ENCODE measurements at regions not wholly inside any gene's neighbourhood (a gene's known extent, or its start where the extent isn't known, plus 50 kb on each side); places are given as distances from the start of the nearest gene placed in this dataset.

DNA sequence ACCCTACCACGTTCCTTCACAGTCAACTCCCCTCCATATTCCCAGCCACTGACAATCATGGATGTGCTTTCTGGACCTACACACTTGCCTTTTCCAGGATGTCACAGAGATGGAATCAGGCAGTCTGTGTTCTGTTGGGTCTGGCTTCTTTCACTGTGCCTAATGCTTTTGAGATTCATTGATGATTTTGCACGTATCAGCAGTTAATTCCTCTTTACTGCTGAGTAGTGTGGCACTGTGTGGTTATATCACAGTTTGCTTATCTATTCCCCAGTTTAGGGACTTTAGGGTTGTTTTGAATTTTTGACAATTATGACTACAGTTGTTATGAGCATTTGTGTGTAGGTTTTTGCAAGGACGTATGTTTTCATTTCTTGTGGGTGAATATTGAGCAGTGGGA lies 191.7 kb downstream of the ACKR3 start:
- TF ChIP-seq, protein P1, sequence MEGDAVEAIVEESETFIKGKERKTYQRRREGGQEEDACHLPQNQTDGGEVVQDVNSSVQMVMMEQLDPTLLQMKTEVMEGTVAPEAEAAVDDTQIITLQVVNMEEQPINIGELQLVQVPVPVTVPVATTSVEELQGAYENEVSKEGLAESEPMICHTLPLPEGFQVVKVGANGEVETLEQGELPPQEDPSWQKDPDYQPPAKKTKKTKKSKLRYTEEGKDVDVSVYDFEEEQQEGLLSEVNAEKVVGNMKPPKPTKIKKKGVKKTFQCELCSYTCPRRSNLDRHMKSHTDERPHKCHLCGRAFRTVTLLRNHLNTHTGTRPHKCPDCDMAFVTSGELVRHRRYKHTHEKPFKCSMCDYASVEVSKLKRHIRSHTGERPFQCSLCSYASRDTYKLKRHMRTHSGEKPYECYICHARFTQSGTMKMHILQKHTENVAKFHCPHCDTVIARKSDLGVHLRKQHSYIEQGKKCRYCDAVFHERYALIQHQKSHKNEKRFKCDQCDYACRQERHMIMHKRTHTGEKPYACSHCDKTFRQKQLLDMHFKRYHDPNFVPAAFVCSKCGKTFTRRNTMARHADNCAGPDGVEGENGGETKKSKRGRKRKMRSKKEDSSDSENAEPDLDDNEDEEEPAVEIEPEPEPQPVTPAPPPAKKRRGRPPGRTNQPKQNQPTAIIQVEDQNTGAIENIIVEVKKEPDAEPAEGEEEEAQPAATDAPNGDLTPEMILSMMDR (IDR thresholded peaks at IDR 0.05; ENCODE audit: poor library complexity), result no peak
- no peak for TF ChIP-seq EZH2phosphoT487 (IDR thresholded peaks at IDR 0.05; ENCODE audit: low read depth, severe bottlenecking, unreplicated experiment)
- no peak for TF ChIP-seq EZH2 (IDR thresholded peaks at IDR 0.05; ENCODE audit: borderline replicate concordance)
- no peak overlapping the region for H3K27ac ChIP-seq
- no peaks in the 10 kb centered on the region for H3K9me2 ChIP-seq (replicated peaks; ENCODE audit: insufficient read depth)
- no peaks in the 10 kb centered on the region for H3K27me3 ChIP-seq
- no peaks in the 10 kb centered on the region for H4K20me1 ChIP-seq (ENCODE audit: insufficient read depth, poor library complexity, severe bottlenecking)
- H3K4me1 ChIP-seq (ENCODE audit: insufficient read depth), result peaks cover 21% of the 10 kb centered on the region
- H3K4me2 ChIP-seq, result no peak overlapping the region
- H3K9me3 ChIP-seq (ENCODE audit: low read depth), result no peaks in the 10 kb centered on the region
- H2AFZ ChIP-seq, result no peak overlapping the region
- H3K36me3 ChIP-seq (replicated peaks; ENCODE audit: insufficient read depth, low read depth), result no peaks in the 10 kb centered on the region
- 91% methylated on average over 3 of the region's 3 CpGs for WGBS (ENCODE audit: low lambda C conversion rate, missing lambda C conversion rate)
- H3K4me3 ChIP-seq, result no peak overlapping the region
- no peak for DNase-seq (ENCODE audit: low spot score)
- no peaks in the 10 kb centered on the region for H3K79me2 ChIP-seq

DNA sequence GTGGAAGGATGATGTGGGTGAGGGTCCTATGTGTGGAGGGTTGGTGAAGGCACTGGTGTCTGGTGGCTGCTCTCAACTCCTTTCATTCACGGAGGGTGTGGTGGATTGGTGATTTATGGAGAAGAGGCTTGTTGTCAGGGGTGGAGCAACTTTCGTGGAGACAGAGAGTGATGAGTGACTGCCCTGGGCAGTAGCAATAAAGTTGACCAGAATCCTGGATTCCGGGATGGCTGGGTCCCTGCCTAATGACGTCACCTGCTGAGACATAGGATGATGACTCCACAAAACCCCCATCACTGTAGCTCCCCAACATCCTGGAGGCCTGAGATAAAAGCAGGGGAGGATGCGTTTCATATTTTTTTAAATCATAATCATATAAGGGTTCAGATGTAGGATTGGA lies 193.0 kb downstream of the ACKR3 start:
- H2AFZ ChIP-seq, result no peak overlapping the region
- TF ChIP-seq EZH2phosphoT487 (IDR thresholded peaks at IDR 0.05; ENCODE audit: low read depth, severe bottlenecking, unreplicated experiment), result no peak
- TF ChIP-seq, protein P1 (IDR thresholded peaks at IDR 0.05; ENCODE audit: poor library complexity), result no peak
- no peak for TF ChIP-seq EZH2 (IDR thresholded peaks at IDR 0.05; ENCODE audit: borderline replicate concordance)
- H3K27me3 ChIP-seq, result no peaks in the 10 kb centered on the region
- H3K4me2 ChIP-seq, result no peak overlapping the region
- no peaks in the 10 kb centered on the region for H3K9me2 ChIP-seq (replicated peaks; ENCODE audit: insufficient read depth)
- peaks cover 5% of the 10 kb centered on the region for H3K9me3 ChIP-seq (ENCODE audit: low read depth)
- H3K4me3 ChIP-seq, result no peak overlapping the region
- H4K20me1 ChIP-seq (ENCODE audit: insufficient read depth, poor library complexity, severe bottlenecking), result no peaks in the 10 kb centered on the region
- H3K36me3 ChIP-seq (replicated peaks; ENCODE audit: insufficient read depth, low read depth), result no peaks in the 10 kb centered on the region
- DNase-seq (ENCODE audit: low spot score), result no peak
- 85% methylated on average over 5 of the region's 5 CpGs for WGBS (ENCODE audit: low lambda C conversion rate, missing lambda C conversion rate)
- H3K27ac ChIP-seq, result no peak overlapping the region
- no peaks in the 10 kb centered on the region for H3K79me2 ChIP-seq
- peaks cover 19% of the 10 kb centered on the region for H3K4me1 ChIP-seq (ENCODE audit: insufficient read depth)

DNA sequence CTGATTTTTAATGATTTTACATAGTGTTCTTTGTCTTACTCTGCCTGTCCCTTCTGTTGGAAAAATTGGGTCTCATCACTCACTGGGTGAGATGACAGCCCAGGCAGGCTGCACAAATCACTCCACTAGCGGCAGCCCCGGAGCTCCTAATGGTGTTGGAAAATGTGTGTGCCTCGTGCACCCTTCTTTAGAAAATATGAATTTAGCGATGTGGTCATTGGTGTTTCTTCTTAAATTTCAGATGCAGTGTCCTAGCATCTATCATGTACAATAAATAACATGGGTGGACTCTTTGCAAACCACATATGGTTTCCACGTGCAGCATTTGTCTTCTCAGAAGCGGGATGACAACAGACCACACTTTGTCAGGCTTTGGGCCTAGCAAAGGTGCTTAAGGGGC lies 194.2 kb downstream of the ACKR3 start:
- TF ChIP-seq EZH2phosphoT487 (IDR thresholded peaks at IDR 0.05; ENCODE audit: low read depth, severe bottlenecking, unreplicated experiment) (no peak), EZH2 (IDR thresholded peaks at IDR 0.05; ENCODE audit: borderline replicate concordance) (no peak)
- TF ChIP-seq, protein P1 (IDR thresholded peaks at IDR 0.05; ENCODE audit: poor library complexity), result no peak
- 76% methylated on average over 6 of the region's 6 CpGs for whole genome bisulfite sequencing (ENCODE audit: low lambda C conversion rate, missing lambda C conversion rate)

DNA sequence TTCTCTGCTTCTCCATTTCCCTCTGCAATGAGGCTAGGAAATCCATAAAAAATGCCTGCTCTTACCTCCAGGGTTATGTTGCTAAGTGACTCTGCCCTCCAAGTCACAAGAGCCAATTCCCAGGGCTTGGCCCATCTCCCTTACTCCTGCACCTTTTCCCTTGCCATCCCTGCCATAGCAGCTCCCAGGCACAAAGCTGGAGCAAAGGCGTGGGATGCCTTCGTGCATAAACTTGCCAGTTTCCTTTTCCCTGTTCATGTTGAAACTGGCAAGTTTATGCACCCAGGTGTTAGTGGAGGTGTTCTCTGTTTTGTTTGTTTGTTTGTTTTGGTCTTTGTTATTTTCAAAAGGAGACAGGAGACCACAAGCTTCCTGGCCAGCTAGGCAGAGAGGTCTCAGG lies 195.1 kb downstream of the ACKR3 start:
- H3K79me2 ChIP-seq, result no peaks in the 10 kb centered on the region
- H3K4me2 ChIP-seq, result no peak overlapping the region
- H3K36me3 ChIP-seq (replicated peaks; ENCODE audit: insufficient read depth, low read depth), result no peaks in the 10 kb centered on the region

More for the DNA sequence above, 194.2 kb downstream of the ACKR3 start:
- H3K79me2 ChIP-seq, result no peaks in the 10 kb centered on the region
- DNase-seq (ENCODE audit: low spot score), result no peak
- H3K4me2 ChIP-seq, result no peak overlapping the region
- no peak overlapping the region for H2AFZ ChIP-seq
- H3K4me1 ChIP-seq (ENCODE audit: insufficient read depth), result peaks cover 13% of the 10 kb centered on the region
- no peak overlapping the region for H3K4me3 ChIP-seq
- peaks cover 5% of the 10 kb centered on the region for H3K9me3 ChIP-seq (ENCODE audit: low read depth)
- H3K27ac ChIP-seq, result no peak overlapping the region
- H3K27me3 ChIP-seq, result no peaks in the 10 kb centered on the region
- no peaks in the 10 kb centered on the region for H4K20me1 ChIP-seq (ENCODE audit: insufficient read depth, poor library complexity, severe bottlenecking)
- no peaks in the 10 kb centered on the region for H3K36me3 ChIP-seq (replicated peaks; ENCODE audit: insufficient read depth, low read depth)
- no peaks in the 10 kb centered on the region for H3K9me2 ChIP-seq (replicated peaks; ENCODE audit: insufficient read depth)

More for the DNA sequence above, 195.1 kb downstream of the ACKR3 start:
- Histone ChIP-seq H3K4me1 (ENCODE audit: insufficient read depth) (peaks cover 13% of the 10 kb centered on the region), H3K27me3 (no peaks in the 10 kb centered on the region), H3K9me3 (ENCODE audit: low read depth) (peaks cover 5% of the 10 kb centered on the region), H2AFZ (no peak overlapping the region), H3K9me2 (replicated peaks; ENCODE audit: insufficient read depth) (no peaks in the 10 kb centered on the region), H3K4me3 (no peak overlapping the region), H4K20me1 (ENCODE audit: insufficient read depth, poor library complexity, severe bottlenecking) (no peaks in the 10 kb centered on the region), H3K27ac (no peak overlapping the region)
- no peak for DNase-seq (ENCODE audit: low spot score)
- TF ChIP-seq EZH2 (IDR thresholded peaks at IDR 0.05; ENCODE audit: borderline replicate concordance) (no peak), EZH2phosphoT487 (IDR thresholded peaks at IDR 0.05; ENCODE audit: low read depth, severe bottlenecking, unreplicated experiment) (no peak)
- TF ChIP-seq, protein P1 (IDR thresholded peaks at IDR 0.05; ENCODE audit: poor library complexity), result no peak
- WGBS (ENCODE audit: low lambda C conversion rate, missing lambda C conversion rate), result 70% methylated on average over 2 of the region's 2 CpGs
